ENCODE measurements at regions not wholly inside any gene's neighbourhood (a gene's known extent, or its start where the extent isn't known, plus 50 kb on each side); places are given as distances from the start of the nearest gene placed in this dataset.
"Not testable (repeated sequence)": the region's sequence is repeated elsewhere in the genome, so short reads cannot be mapped to it uniquely, and the experiment has no call there.

GRCh38 chr10:124162774-124163354, 69.5 kb upstream of the CHST15 start:
- no peak for DNase-seq

- DNase-seq, result no peak
Observed at GRCh38 chr10:124162136-124162535, 68.7 kb upstream of the CHST15 start.

GRCh38 chr10:124161601-124162000, 68.2 kb upstream of the CHST15 start:
- no peak for DNase-seq

GRCh38 chr10:124160943-124161582, 67.7 kb upstream of the CHST15 start:
- no peak for DNase-seq

GRCh38 chr10:124160176-124160575, 66.8 kb upstream of the CHST15 start:
- no peak for DNase-seq

GRCh38 chr10:124159153-124159552, 65.8 kb upstream of the CHST15 start:
- DNase-seq, result no peak

- DNase-seq, result no peak
Observed at GRCh38 chr10:124158592-124158991, 65.2 kb upstream of the CHST15 start.

GRCh38 chr10:124157271-124157681, 63.9 kb upstream of the CHST15 start:
- peak; percentile 18 for DNase-seq

- peak; percentile 27 for DNase-seq
Observed at GRCh38 chr10:124156524-124157260, 63.3 kb upstream of the CHST15 start.

- peak; percentile 61 for DNase-seq
Observed at GRCh38 chr10:124155781-124156435, 62.5 kb upstream of the CHST15 start.

- peak; percentile 69 for DNase-seq
Observed at GRCh38 chr10:124153023-124153826, 59.8 kb upstream of the CHST15 start.

GRCh38 chr10:124152139-124153022, 59.0 kb upstream of the CHST15 start:
- DNase-seq, result peak; percentile 49

GRCh38 chr10:124151466-124152095, 58.2 kb upstream of the CHST15 start:
- no peak for DNase-seq

- DNase-seq, result peak; percentile 21
Observed at GRCh38 chr10:124150807-124151417, 57.5 kb upstream of the CHST15 start.

- DNase-seq, result no peak
Observed at GRCh38 chr10:124150189-124150806, 56.9 kb upstream of the CHST15 start.

- DNase-seq, result peak; percentile 44
Observed at GRCh38 chr10:124149189-124150042, 56.0 kb upstream of the CHST15 start.

GRCh38 chr10:124148509-124149188, 55.3 kb upstream of the CHST15 start:
- DNase-seq, result not testable (repeated sequence)

- no peak for DNase-seq
Observed at GRCh38 chr10:124146483-124146882, 53.1 kb upstream of the CHST15 start.

Data from tongue (tissue), 1 donor.